A549 (cell line): ENCODE measurements at regions not wholly inside any gene's neighbourhood (a gene's known extent, or its start where the extent isn't known, plus 50 kb on each side); places are given as distances from the start of the nearest gene placed in this dataset.

Source experiments
- CTCF ChIP-seq: fragments of >200 bp; sonication (Bioruptor Twin); formaldehyde crosslinking; IDR thresholded peaks from 3 replicates; pipeline ENCODE4 v1.5.1; 2016
- EP300 ChIP-seq, 2 experiments: fragments of >200 bp; sonication (Bioruptor Twin); formaldehyde crosslinking; IDR thresholded peaks; 2 replicates in 1 of 2; 3 replicates in 1 of 2; pipeline ENCODE4 v1.6.1; 2016 to 2017
- POLR2A ChIP-seq: IDR thresholded peaks from 2 replicates; pipeline ENCODE4 v1.6.1; 2012; ENCODE audit warnings: mild to moderate bottlenecking, low read length
- POLR2AphosphoS2 ChIP-seq: conservative IDR thresholded peaks from 2 replicates; pipeline ENCODE4 v1.6.1; 2012; ENCODE audit warnings: low read length, improper control_type of control experiment, inconsistent platforms
- RAD21 ChIP-seq, 2 experiments: fragments of >200 bp in 1 of 2; sonication (Bioruptor Twin) in 1 of 2; formaldehyde crosslinking in 1 of 2; IDR thresholded peaks in 1 of 2; conservative IDR thresholded peaks in 1 of 2; 2 replicates in 1 of 2; 3 replicates in 1 of 2; pipeline ENCODE4 v1.6.1; 2012 to 2018; ENCODE audit warnings: inconsistent platforms in 1 of 2
- RCOR1 ChIP-seq: fragments of 150-350 bp; IDR thresholded peaks from 2 replicates; pipeline ENCODE4 v1.6.1; 2014; ENCODE audit warnings: antibody characterized with exemption, low read length, low read depth
- TF ChIP-seq, protein P1 (sequence below): IDR thresholded peaks from 2 replicates; pipeline ENCODE4 v1.6.1; 2012

DNA sequence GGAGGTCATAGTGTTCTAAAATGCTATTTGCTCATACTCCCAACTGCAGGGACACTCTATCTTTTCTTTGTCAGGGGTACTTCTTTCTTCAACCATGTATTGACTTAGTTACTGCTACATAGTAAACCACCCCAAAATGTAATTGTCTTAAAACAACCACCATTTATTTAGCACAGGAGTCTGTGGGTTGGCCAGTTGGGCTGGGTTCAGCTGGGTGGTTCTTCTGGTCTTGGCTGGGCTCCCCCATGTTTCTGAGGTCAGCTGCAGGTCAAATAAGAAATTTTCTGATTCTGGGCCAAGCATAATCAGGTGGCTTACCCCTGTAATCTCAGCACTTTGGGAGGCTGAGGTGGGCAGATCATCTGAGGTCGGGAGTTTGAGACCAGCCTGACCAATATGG lies 220.0 kb upstream of the BTBD3 start:
- no peak for TF ChIP-seq POLR2A
- TF ChIP-seq CTCF, result no peak
- no peak for TF ChIP-seq EP300 (IDR thresholded peaks at IDR 0.05)
- TF ChIP-seq RCOR1, result no peak
- TF ChIP-seq, protein P1, sequence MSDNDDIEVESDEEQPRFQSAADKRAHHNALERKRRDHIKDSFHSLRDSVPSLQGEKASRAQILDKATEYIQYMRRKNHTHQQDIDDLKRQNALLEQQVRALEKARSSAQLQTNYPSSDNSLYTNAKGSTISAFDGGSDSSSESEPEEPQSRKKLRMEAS, result no peak
- TF ChIP-seq RAD21 (conservative IDR thresholded peaks at IDR 0.05 in 1 of 2, IDR thresholded peaks at IDR 0.05 in 1 of 2), result no peak
- TF ChIP-seq POLR2AphosphoS2, result no peak
